GM12875 (cell line): ENCODE measurements at regions not wholly inside any gene's neighbourhood (a gene's known extent, or its start where the extent isn't known, plus 50 kb on each side); places are given as distances from the start of the nearest gene placed in this dataset.
"Not testable (repeated sequence)": the region's sequence is repeated elsewhere in the genome, so short reads cannot be mapped to it uniquely, and the experiment has no call there.

Source experiments
- H3K4me3 ChIP-seq: one replicate; pipeline ENCODE4 v1.5.1; 2011; ENCODE audit warnings: low read depth, low read length, control low read depth
- TF ChIP-seq, protein P1 (sequence below): IDR thresholded peaks from 2 replicates; pipeline ENCODE4 v1.5.1; 2011; ENCODE audit warnings: low read depth, mild to moderate bottlenecking, control low read depth, inconsistent platforms, low read length, moderate library complexity, borderline replicate concordance; ENCODE audit not compliant: insufficient read depth

DNA sequence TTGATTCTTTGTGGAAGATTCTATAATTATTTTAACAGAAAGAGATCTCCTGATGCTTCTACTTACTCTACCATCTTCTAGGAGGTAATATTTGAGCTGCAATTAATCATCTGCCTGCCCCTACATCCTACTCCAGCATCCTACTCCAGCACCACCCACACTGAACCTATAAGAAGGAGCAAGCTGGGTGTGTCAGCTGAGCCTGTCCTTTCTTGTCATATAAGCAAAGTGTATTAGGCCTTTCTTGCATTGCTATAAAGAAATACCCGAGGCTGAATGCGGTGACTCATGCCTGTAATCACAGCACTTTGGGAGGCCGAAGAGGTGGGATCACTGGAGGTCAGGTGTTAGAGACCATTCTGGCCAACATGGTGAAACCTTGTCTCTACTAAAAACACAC, 84.2 kb upstream of the ARG1 start:
- TF ChIP-seq, protein P1, sequence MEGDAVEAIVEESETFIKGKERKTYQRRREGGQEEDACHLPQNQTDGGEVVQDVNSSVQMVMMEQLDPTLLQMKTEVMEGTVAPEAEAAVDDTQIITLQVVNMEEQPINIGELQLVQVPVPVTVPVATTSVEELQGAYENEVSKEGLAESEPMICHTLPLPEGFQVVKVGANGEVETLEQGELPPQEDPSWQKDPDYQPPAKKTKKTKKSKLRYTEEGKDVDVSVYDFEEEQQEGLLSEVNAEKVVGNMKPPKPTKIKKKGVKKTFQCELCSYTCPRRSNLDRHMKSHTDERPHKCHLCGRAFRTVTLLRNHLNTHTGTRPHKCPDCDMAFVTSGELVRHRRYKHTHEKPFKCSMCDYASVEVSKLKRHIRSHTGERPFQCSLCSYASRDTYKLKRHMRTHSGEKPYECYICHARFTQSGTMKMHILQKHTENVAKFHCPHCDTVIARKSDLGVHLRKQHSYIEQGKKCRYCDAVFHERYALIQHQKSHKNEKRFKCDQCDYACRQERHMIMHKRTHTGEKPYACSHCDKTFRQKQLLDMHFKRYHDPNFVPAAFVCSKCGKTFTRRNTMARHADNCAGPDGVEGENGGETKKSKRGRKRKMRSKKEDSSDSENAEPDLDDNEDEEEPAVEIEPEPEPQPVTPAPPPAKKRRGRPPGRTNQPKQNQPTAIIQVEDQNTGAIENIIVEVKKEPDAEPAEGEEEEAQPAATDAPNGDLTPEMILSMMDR = no peak
- no peak overlapping the region for H3K4me3 ChIP-seq

DNA sequence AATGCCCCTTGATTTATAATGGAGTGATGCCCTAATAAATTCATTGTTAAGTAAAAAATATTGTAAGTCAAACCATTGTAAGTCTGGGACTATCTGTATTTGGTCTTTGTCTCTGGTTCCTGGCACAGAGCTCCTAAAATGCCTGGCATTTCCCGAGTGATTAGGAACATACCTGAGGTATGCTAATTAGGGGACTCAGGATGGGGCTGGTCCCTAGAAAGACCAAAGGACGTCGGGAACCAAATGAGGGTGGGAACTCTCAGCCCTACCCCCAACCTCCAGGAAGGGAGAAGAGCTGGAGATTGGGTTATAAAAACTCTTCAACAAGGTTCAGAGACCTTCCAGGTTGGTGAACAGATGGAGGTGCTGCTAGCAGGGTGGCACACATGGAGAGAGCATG, 82.6 kb upstream of the ARG1 start:
- TF ChIP-seq, protein P1 = no peak
- H3K4me3 ChIP-seq = no peak overlapping the region

DNA sequence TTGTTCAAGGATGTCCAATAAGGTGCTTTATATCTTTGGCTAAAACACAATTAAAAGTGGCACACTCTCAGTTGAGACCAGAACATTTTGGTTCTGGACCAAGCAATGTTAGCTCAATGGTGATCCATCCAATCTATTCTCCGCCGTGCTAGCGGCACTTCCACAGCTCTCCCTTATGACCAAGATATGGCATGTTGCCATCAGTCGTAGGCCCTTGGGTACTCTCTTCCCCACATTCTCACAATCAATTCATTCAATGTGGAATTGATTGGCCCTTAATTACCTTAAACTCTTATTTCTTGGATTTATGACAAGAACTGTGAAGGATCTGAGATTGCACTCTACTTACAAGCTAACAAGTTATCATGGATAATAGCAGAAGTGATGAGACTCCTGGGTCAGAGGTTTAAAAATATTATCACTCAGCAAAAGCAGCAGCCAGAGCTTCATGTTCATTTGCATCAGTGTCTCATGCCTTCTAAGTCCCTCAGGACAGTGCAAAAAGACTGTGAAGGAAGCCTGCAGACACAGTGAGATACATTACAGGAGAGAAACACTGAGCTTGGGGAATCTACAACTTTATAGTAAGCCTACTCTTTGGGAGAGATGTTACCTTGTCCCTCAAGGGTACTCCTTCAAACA, 80.0 kb upstream of the ARG1 start:
- TF ChIP-seq, protein P1 = no peak
- H3K4me3 ChIP-seq = no peak overlapping the region

DNA sequence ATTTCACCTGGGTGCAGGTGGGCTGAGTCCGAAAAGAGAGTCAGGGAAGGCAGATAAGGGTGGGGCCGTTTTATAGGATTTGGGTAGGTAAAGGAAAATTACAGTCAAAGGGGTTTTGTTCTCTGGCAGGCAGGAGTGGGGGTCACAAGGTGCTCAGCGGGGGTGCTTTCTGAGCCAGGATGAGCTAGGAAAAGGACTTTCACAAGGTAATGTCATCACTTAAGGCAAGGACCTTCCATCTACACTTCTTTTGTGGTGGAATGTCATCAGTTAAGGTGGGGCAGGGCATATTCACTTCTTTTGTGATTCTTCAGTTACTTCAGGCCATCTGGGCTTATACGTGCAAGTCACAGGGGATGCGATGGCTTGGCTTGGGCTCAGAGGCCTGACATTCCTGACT, 68.6 kb upstream of the ARG1 start:
- not testable (repeated sequence) for H3K4me3 ChIP-seq

DNA sequence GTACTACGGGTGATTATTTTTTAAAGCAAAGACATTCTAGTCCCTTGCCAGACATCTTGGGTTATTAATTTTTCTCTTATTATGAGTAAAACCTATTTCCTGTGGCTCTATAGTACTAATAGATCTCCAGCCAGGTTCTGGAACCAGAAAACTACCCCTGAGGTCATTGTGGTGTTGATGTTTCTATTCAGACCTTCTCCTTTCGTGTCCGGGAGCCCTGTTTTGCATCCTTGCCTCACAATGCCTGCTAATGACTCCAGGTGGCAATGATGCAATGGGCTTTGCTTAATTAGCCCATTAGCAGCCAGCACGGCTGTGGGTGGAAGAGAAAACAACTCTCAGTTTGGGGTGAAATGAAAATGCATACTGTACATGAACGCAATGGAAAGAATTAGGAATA, 62.9 kb upstream of the ARG1 start:
- H3K4me3 ChIP-seq = no peak overlapping the region
- TF ChIP-seq, protein P1 = no peak

DNA sequence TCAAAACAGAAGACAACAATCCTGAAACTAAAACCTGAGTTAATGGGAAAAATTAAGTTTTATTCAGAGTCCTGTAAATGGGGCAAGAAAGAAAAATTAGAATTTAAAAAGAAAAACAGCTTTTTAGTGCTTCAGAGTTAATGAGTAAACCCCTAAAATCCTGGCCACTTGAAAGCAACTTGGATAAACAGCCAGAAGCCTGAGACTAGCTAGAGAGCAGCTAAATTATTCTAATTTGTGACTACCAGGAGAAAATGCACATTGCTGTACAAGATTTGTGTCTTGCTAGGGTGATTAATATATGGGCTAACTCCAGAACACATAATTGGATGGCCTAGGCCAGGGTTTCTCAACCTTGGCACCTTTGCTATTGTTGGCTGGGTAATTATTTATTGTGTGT, 62.4 kb upstream of the ARG1 start:
- TF ChIP-seq, protein P1 = no peak
- H3K4me3 ChIP-seq = no peak overlapping the region

DNA sequence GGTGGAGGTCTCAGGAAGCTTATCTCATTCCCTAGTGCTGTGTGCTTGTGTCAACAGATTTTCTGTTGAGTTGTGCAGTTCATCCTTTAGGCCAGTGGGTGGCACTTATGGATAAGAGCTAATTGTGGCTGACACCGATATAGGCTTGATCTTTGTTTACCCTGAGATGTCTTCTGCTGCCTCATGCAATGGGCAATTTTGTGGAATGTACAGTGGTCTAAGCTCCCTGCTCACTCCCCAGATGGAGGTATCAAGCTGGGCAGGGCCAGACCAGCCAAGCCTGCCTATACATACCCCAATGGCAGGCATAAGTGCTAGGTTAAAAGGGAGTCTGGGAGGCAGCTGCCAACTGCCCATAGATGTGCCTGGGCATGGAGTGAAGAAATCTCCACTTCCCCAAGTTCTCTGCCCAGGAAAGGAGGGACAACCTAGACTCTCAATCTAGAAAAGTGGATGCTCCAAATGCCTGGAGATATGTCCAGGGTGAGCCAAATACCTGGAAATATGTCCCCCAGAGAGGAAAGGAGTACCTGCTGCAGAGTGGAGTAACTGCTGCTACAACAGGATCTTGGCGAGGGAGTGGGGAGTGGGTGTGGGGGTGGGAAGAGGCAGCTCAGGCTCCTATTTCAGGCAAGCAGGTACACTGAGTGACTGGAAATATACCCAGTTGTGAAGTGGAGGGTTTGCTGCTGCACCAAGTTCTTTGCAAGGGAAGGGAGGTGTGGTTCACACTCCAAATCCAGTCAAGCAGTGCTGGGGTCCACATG, 53.2 kb upstream of the ARG1 start:
- H3K4me3 ChIP-seq = no peak overlapping the region

More for the DNA sequence above, 53.2 kb upstream of the ARG1 start:
- TF ChIP-seq, protein P1 = peak; percentile 57; the same call in 1 of the 2 replicates
